ENCODE measurements at regions not wholly inside any gene's neighbourhood (a gene's known extent, or its start where the extent isn't known, plus 50 kb on each side); places are given as distances from the start of the nearest gene placed in this dataset.

GRCh38 chr2:16161768-16162490 lies 221.6 kb downstream of the MYCN start:
- DNase-seq, result no peak

DNA sequence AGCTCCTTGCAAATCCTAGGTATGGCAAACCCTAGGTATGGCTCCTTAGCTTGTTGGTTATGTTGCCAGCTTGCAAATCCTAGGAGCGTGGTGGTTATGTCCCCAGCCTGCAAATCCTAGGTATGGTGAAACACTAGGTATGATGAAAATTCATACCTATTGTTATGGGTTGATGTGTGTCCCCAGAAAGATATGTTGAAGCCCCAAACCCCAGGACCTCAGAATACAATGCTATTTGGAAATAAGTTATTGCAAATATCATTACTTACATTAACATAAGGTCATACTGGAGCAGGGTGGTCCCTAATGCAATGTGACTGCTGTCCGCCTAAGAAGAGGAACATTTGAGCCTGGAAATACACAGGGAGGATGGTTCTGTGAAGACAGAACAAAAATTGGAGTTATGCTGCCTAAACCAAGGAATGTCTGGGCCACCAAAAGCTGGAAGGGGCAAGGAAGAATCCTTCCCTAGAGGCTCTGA lies 220.8 kb downstream of the MYCN start:
- no peak for DNase-seq

DNA sequence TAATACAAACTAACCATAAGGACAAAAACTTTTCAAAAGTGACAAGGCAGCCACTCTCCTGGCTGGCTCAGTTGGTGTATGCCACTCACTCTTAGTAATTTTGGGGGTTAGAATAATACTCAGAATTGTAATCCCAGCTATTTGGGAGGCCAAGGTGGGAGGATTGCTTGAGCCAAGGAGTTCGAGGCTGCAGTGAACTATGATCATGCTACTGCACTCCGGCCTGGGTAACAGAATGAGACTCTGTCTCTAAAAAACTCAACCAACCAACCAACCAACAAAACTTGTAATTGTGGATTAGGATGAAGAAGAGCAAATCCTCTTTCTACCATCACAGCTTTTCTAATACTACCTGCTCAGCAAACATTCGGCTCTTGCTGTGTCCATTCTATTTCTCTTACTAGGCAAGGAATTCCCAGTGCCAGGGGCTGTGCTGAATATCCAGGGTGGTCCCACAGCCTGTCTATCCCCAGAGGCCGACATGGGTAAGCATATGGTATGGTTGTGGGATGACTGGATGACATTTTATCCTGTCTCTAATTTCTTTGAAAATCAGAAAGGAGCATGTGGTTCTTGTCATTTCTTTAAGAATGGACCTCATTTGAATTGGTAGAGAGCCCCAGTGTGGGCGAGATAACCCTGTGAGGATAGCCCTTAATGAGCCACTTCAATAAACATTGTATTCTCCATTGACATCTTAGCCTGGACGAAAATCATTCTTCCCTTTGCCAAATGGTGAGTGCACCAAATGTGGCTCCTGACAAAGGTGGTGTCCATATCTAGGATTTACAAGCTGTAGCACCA lies 220.1 kb downstream of the MYCN start:
- DNase-seq, result no peak

GRCh38 chr2:16156411-16156810 lies 216.1 kb downstream of the MYCN start:
- DNase-seq, result no peak

DNA sequence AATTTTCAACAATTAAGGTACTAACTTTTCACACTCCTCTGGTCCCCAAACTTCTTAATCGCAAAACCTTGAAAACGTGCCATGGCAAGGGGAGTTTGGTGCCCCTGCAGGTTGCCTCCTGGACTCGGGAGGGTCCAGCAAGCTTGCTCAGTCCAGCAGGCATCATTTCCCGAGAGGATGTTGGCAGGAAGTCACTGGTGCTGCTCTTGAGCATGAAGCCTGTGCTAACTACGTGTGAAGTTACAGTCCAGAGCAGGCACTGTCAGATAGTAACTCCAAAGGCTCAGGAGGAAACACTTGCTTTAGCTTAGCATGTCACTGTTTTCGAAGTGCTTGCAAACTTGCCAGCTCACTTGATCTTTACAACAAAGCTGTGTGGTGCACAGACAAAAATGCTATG lies 215.4 kb downstream of the MYCN start:
- DNase-seq, result no peak

DNA sequence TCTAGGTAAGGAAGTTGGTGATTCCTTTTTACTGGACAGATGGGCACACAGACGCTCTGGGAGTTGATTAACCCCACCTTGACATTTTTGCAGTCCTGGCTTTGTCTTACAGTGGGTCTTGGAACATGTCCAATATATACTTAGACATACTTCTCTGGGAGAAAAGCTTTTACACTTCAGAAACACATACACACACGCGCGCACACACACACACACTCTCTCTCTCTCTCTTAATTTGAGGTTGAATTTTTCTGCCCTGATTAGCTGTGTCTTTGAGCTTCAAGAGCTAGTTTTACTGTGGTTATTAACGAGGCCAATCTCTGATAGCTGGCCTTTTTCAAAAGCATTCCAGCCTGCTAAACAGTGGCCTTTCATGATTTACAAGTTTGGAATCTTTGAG lies 215.0 kb downstream of the MYCN start:
- DNase-seq, result no peak

GRCh38 chr2:16154501-16155280 lies 214.3 kb downstream of the MYCN start:
- DNase-seq, result no peak

- no peak for DNase-seq
Measured at GRCh38 chr2:16154061-16154460, 213.7 kb downstream of the MYCN start.

- no peak for DNase-seq
Measured at GRCh38 chr2:16153754-16154035, 213.3 kb downstream of the MYCN start.

DNA sequence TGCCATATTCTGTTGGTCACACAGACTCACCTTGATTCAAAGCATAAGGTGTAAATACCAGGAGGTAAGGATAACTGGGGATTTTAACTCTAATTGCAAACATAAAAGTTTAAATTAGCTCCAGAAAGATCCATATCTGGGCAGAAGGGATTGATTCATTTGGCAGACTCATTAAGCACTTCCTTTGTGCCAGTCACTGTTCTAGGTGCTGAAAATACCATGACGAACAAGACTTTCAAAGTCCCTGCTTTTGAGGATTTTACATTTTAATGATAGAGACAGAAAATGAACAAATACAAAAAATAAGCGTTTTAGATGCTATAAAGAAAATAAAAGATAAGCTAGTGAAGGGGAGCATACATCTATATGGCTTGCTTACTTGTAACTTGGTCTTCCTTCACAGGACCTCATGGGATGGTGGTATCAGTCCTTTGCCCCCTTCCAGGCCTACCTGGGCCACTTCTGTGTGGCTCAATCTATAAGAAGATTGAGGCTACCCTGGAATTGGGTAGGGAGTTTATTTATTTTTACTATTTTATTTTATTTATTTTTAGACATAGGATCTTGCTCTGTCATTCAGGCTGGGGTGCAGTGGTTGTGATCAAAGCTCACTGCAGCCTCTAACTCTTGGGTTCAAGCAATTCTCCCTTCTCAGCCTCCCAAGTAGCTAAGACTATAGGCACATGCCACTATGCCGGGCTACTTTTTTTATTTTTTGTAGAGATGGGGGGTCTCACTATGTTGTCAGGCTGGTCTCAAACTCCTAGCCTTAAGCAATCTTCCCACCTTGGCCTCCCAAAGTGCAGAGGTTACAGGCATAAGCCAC lies 212.8 kb downstream of the MYCN start:
- DNase-seq, result no peak

DNA sequence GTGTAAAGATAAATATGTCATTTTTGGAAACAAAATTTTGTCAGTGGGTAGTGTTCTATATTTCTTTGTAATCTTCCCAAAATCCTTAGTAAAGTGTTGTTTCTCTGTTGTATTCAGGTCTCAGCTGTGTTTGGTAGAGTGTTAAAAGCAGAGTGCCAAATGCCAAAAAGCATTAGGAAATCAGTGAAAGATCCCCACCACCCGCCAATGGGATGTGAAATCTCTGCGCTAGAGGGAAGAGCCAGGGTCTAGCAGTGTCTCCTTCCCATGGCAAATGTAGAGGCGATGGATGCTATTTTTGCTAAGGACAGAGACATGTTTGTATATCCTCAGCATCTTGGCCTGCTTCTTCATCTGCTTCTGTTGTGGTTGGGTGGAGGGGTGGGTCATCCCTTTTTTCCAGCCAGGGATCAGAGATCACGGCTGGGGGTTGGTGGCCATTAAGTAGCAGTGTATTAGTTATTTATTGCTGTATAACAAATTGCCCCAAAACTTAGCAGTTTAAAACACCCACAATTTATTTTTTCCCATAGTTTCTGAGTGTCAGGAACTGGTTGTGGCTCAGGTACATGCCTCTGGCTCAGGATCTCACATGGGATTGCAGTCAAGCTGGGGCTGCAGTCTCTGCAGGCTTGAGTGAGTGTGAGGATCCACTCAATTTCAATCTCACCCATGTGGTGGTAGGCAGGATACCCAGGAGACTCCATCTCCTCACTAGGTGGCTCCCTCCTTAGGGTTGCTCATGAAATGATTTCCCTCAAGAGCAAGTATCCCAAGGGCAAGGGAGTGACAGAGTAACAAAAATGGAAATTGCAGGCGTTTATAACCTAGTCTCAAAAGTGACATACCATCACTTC lies 211.9 kb downstream of the MYCN start:
- no peak for DNase-seq

DNA sequence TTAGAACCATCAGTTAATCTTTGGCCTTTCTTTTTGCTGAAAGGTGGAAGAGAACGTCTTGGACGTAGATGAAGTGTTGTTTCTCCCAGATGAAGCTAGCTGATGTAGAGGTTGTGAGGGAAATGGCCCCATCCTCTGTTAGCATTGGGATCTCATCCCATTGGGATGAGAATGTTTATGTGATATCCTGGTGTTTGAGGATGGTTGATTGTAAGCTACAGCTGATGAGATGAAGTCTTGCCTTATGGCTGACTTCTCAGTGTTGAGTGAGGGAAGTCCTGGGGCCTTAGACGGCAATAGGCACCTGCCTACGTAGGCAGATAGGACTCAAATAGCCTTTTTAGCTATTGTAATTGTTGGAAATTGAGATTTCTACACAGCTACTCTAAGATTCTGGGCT lies 211.3 kb downstream of the MYCN start:
- no peak for DNase-seq

DNA sequence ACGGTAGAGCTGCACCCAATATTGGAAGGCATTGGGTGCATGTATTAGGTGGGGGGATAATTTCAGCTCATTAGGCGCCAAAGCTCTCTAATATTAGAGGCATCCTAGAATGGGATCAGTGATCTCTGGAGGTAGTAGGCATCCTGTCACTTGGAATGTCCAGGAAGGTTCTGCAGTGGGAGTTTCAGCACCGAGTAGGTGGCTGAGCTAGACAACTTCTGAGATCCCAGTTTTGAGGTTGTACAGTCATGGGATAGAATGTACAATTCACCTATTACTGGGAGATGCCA lies 210.9 kb downstream of the MYCN start:
- no peak for DNase-seq

GRCh38 chr2:16150456-16151280 lies 210.3 kb downstream of the MYCN start:
- no peak for DNase-seq

GRCh38 chr2:16149349-16150243 lies 209.2 kb downstream of the MYCN start:
- DNase-seq, result no peak

- DNase-seq, result no peak
Measured at GRCh38 chr2:16148632-16149348, 208.4 kb downstream of the MYCN start.

GRCh38 chr2:16142383-16143361 lies 202.3 kb downstream of the MYCN start:
- no peak for DNase-seq

- DNase-seq, result no peak
Measured at GRCh38 chr2:16141641-16141921, 201.2 kb downstream of the MYCN start.
